GM19324 (cell line): ENCODE measurements at regions not wholly inside any gene's neighbourhood (a gene's known extent, or its start where the extent isn't known, plus 50 kb on each side); places are given as distances from the start of the nearest gene placed in this dataset.

Experiments used
- ATAC-seq: cut with Tn5 transposase; IDR thresholded peaks from one replicate; pipeline ENCODE4 v1.9.1; 2021; ENCODE audit warnings: mild to moderate bottlenecking, moderate library complexity; ENCODE audit not compliant: unreplicated experiment, low FRiP score

- ATAC-seq: no peak
Measured at GRCh38 chr2:39532933-39533332, 95.8 kb upstream of the MAP4K3 start.

GRCh38 chr2:39534095-39534711 is 97.1 kb upstream of the MAP4K3 start:
- ATAC-seq: no peak

GRCh38 chr2:39535636-39536185 is 98.6 kb upstream of the MAP4K3 start:
- no peak for ATAC-seq

- ATAC-seq: no peak
Measured at GRCh38 chr2:39537150-39537549, 100.1 kb upstream of the MAP4K3 start.

- ATAC-seq: no peak
Measured at GRCh38 chr2:39538718-39539117, 101.6 kb upstream of the MAP4K3 start.

GRCh38 chr2:39540414-39540813 is 103.3 kb upstream of the MAP4K3 start:
- ATAC-seq: no peak

- no peak for ATAC-seq
Measured at GRCh38 chr2:39541011-39541930, 104.2 kb upstream of the MAP4K3 start.

- ATAC-seq: no peak
Measured at GRCh38 chr2:39542523-39542922, 105.4 kb upstream of the MAP4K3 start.

GRCh38 chr2:39545957-39546356 is 108.9 kb upstream of the MAP4K3 start:
- ATAC-seq: no peak

GRCh38 chr2:39546409-39546808 is 109.3 kb upstream of the MAP4K3 start:
- ATAC-seq: no peak

- ATAC-seq: no peak
Measured at GRCh38 chr2:39546937-39547336, 109.9 kb upstream of the MAP4K3 start.

- ATAC-seq: no peak
Measured at GRCh38 chr2:39547811-39548719, 111.0 kb upstream of the MAP4K3 start.

- no peak for ATAC-seq
Measured at GRCh38 chr2:39549000-39549399, 111.9 kb upstream of the MAP4K3 start.

- no peak for ATAC-seq
Measured at GRCh38 chr2:39549718-39550464, 112.8 kb upstream of the MAP4K3 start.

GRCh38 chr2:39550701-39551285 is 113.7 kb upstream of the MAP4K3 start:
- ATAC-seq: no peak

GRCh38 chr2:39558906-39559305 is 106.8 kb upstream of the TMEM178A start:
- no peak for ATAC-seq

GRCh38 chr2:39563572-39563971 is 102.1 kb upstream of the TMEM178A start:
- ATAC-seq: no peak

GRCh38 chr2:39567507-39567906 is 98.2 kb upstream of the TMEM178A start:
- no peak for ATAC-seq

- no peak for ATAC-seq
Measured at GRCh38 chr2:39568116-39568515, 97.6 kb upstream of the TMEM178A start.
